GM12891 (cell line): ENCODE measurements at regions not wholly inside any gene's neighbourhood (a gene's known extent, or its start where the extent isn't known, plus 50 kb on each side); places are given as distances from the start of the nearest gene placed in this dataset.

Experiments used
- POLR2A ChIP-seq: IDR thresholded peaks from 2 replicates; pipeline ENCODE4 v1.6.1; 2011; ENCODE audit warnings: low read depth, low read length, control low read depth
- POU2F2 ChIP-seq: IDR thresholded peaks from 2 replicates; pipeline ENCODE4 v1.6.1; 2011; ENCODE audit warnings: low read depth, mild to moderate bottlenecking, control low read depth, low read length, moderate library complexity
- SPI1 ChIP-seq: IDR thresholded peaks from 2 replicates; pipeline ENCODE4 v1.6.1; 2011; ENCODE audit warnings: low read depth, low read length, control low read depth

DNA sequence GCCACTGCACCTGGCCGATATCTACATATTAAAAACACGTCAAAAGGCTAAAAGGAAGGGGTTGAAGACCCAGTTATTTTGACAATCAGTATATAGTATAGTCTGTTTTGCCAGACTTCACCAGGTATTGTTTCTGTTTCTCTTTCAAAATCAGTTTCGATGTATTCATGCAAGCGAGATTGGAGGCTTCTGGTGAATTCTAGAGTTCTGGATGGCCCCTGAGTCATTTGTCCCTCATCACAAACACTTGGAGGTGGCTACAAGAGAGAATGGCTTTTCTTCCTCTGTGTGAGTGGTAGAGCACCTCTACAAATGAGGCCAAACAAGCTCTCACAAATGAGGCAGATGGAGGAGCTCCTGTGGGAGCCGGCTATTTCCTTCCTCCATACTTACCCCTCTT is 68.6 kb upstream of the ADGRG2 start:
- no peak for TF ChIP-seq POU2F2
- TF ChIP-seq SPI1: no peak
- TF ChIP-seq POLR2A: no peak
